Neural progenitor cell (in vitro differentiated cells): ENCODE measurements at regions not wholly inside any gene's neighbourhood (a gene's known extent, or its start where the extent isn't known, plus 50 kb on each side); places are given as distances from the start of the nearest gene placed in this dataset.

ENCODE experiments used
- CTCF ChIP-seq: fragments of 200-600 bp; sonication (generic); IDR thresholded peaks from 2 replicates; pipeline ENCODE4 v1.5.1; 2017; ENCODE audit warnings: antibody characterized with exemption, mild to moderate bottlenecking
- EZH2phosphoT487 ChIP-seq: fragments of 200-600 bp; sonication (generic); IDR thresholded peaks from 2 replicates; pipeline ENCODE4 v1.6.1; 2017; ENCODE audit warnings: antibody characterized with exemption

GRCh38 chr12:104864668-104865067, 93.4 kb downstream of the SLC41A2 start:
- no peak for TF ChIP-seq CTCF
- no peak for TF ChIP-seq EZH2phosphoT487
